PC-3 (cell line): ENCODE measurements at regions not wholly inside any gene's neighbourhood (a gene's known extent, or its start where the extent isn't known, plus 50 kb on each side); places are given as distances from the start of the nearest gene placed in this dataset.

Source experiments
- CTCF ChIP-seq: fragments of 300-600 bp; sonication (generic); conservative IDR thresholded peaks from 2 replicates; pipeline ENCODE4 v1.5.1; 2017; ENCODE audit warnings: antibody characterized with exemption, low read depth, mild to moderate bottlenecking, low read length
- EZH2phosphoT487 ChIP-seq: fragments of 300-600 bp; sonication (generic); IDR thresholded peaks from 2 replicates; pipeline ENCODE4 v1.6.1; 2018; ENCODE audit warnings: mild to moderate bottlenecking, antibody characterized with exemption, low read length, borderline replicate concordance

- no peak for TF ChIP-seq EZH2phosphoT487
- TF ChIP-seq CTCF: no peak
These were observed 93.5 kb downstream of the NPIPB11 start for GRCh38 chr16:29312835-29313558.
